PFSK-1 (cell line): ENCODE measurements at regions not wholly inside any gene's neighbourhood (a gene's known extent, or its start where the extent isn't known, plus 50 kb on each side); places are given as distances from the start of the nearest gene placed in this dataset.

Source experiments
- FOXP2 ChIP-seq: optimal IDR thresholded peaks from 2 replicates; pipeline ENCODE3; 2011; ENCODE audit warnings: borderline replicate concordance, control low read depth, inconsistent platforms; ENCODE audit not compliant: insufficient read depth; ENCODE audit errors: extremely low read length, extremely low read depth
- POLR2AphosphoS5 ChIP-seq: IDR thresholded peaks from 2 replicates; pipeline ENCODE4 v1.6.1; 2012; ENCODE audit warnings: low read depth, mild to moderate bottlenecking, control low read depth, low read length, moderate library complexity
- REST ChIP-seq, 2 experiments: IDR thresholded peaks; 2 replicates each; pipeline versions ENCODE4 v1.6.1 to v1.8.0; 2011 to 2012; ENCODE audit warnings: low read depth in 2 of 2, low read length in 2 of 2, control low read depth in 1 of 2, inconsistent platforms in 1 of 2, mild to moderate bottlenecking in 1 of 2, moderate library complexity in 1 of 2; ENCODE audit not compliant: insufficient read depth in 1 of 2
- SIN3A ChIP-seq: IDR thresholded peaks from 2 replicates; pipeline ENCODE4 v1.6.1; 2012; ENCODE audit warnings: mild to moderate bottlenecking, low read length, moderate library complexity, borderline replicate concordance; ENCODE audit not compliant: insufficient read depth
- TAF1 ChIP-seq: IDR thresholded peaks from 2 replicates; pipeline ENCODE4 v1.6.1; 2012; ENCODE audit warnings: low read length, control low read depth, borderline replicate concordance; ENCODE audit not compliant: insufficient read depth

- TF ChIP-seq REST (IDR thresholded peaks at IDR 0.05; ENCODE audit: insufficient read depth in 1 of 2, low read depth in 2 of 2, low read length in 2 of 2) (no peak), TAF1 (no peak), SIN3A (no peak), FOXP2 (no peak)
Observed at GRCh38 chr20:51230727-51231126, 207.8 kb upstream of the KCNG1 start.

- TF ChIP-seq FOXP2, result no peak
- no peak for TF ChIP-seq SIN3A
- no peak for TF ChIP-seq REST (IDR thresholded peaks at IDR 0.05; ENCODE audit: insufficient read depth in 1 of 2, low read depth in 2 of 2, low read length in 2 of 2)
- no peak for TF ChIP-seq TAF1
- TF ChIP-seq POLR2AphosphoS5, result no peak
Observed at GRCh38 chr20:51228763-51229162, 205.9 kb upstream of the KCNG1 start.

- TF ChIP-seq FOXP2, result no peak
- no peak for TF ChIP-seq TAF1
- no peak for TF ChIP-seq REST (IDR thresholded peaks at IDR 0.05; ENCODE audit: insufficient read depth in 1 of 2, low read depth in 2 of 2, low read length in 2 of 2)
- no peak for TF ChIP-seq SIN3A
- TF ChIP-seq POLR2AphosphoS5, result no peak
Observed at GRCh38 chr20:51227744-51228143, 204.8 kb upstream of the KCNG1 start.

- no peak for TF ChIP-seq FOXP2
- no peak for TF ChIP-seq TAF1
- TF ChIP-seq SIN3A, result no peak
- no peak for TF ChIP-seq REST (IDR thresholded peaks at IDR 0.05; ENCODE audit: insufficient read depth in 1 of 2, low read depth in 2 of 2, low read length in 2 of 2)
- no peak for TF ChIP-seq POLR2AphosphoS5
Observed at GRCh38 chr20:51223183-51223720, 200.3 kb upstream of the KCNG1 start.

GRCh38 chr20:51221791-51222408 lies 199.0 kb upstream of the KCNG1 start:
- TF ChIP-seq REST (IDR thresholded peaks at IDR 0.05; ENCODE audit: insufficient read depth in 1 of 2, low read depth in 2 of 2, low read length in 2 of 2) (0 out of 4 replicates have a peak, but pooled peaks of 1 of the 2 experiments have one; percentile 48), SIN3A (peak; percentile 89; the same call in 1 of the 2 replicates), POLR2AphosphoS5 (no peak; the same call in 1 of the 2 replicates), FOXP2 (peak; percentile 51), TAF1 (no peak)
